Jurkat, Clone E6-1 (cell line): ENCODE measurements at regions not wholly inside any gene's neighbourhood (a gene's known extent, or its start where the extent isn't known, plus 50 kb on each side); places are given as distances from the start of the nearest gene placed in this dataset.

ENCODE experiments used
- DNase-seq: peaks from one replicate; pipeline ENCODE4 v3.0.0-alpha.2; 2011; ENCODE audit warnings: low read depth, low spot score
- H3K4me3 ChIP-seq: 2 replicates; pipeline ENCODE4 v1.5.1; 2011; ENCODE audit warnings: mild to moderate bottlenecking, low read length, control low read depth, moderate library complexity

- H3K4me3 ChIP-seq, result no peak overlapping the region
- no peak for DNase-seq
Measured at GRCh38 chr7:11895337-11895736, 63.3 kb upstream of the THSD7A start.

GRCh38 chr7:11896663-11897062 is 64.7 kb upstream of the THSD7A start:
- no peak overlapping the region for H3K4me3 ChIP-seq
- no peak for DNase-seq

GRCh38 chr7:11899247-11899646 is 67.2 kb upstream of the THSD7A start:
- no peak for DNase-seq
- H3K4me3 ChIP-seq, result no peak overlapping the region

- no peak for DNase-seq
- no peak overlapping the region for H3K4me3 ChIP-seq
Measured at GRCh38 chr7:11910253-11910652, 78.3 kb upstream of the THSD7A start.

- DNase-seq, result no peak
- no peak overlapping the region for H3K4me3 ChIP-seq
Measured at GRCh38 chr7:11911900-11912299, 79.9 kb upstream of the THSD7A start.

- DNase-seq, result no peak
Measured at GRCh38 chr7:11914645-11915044, 82.6 kb upstream of the THSD7A start.

GRCh38 chr7:11923376-11923930 is 91.5 kb upstream of the THSD7A start:
- DNase-seq, result no peak
- no peak overlapping the region for H3K4me3 ChIP-seq

More at GRCh38 chr7:11914645-11915044, 82.6 kb upstream of the THSD7A start:
- H3K4me3 ChIP-seq, result no peak overlapping the region

- H3K4me3 ChIP-seq, result no peak overlapping the region
- DNase-seq, result no peak
Measured at GRCh38 chr7:11931307-11931706, 99.3 kb upstream of the THSD7A start.

GRCh38 chr7:11934796-11935195 is 102.8 kb upstream of the THSD7A start:
- no peak overlapping the region for H3K4me3 ChIP-seq
- no peak for DNase-seq

GRCh38 chr7:11935905-11936304 is 103.9 kb upstream of the THSD7A start:
- DNase-seq, result no peak

GRCh38 chr7:11946794-11947193 is 114.8 kb upstream of the THSD7A start:
- DNase-seq, result no peak
- no peak overlapping the region for H3K4me3 ChIP-seq

More at GRCh38 chr7:11935905-11936304, 103.9 kb upstream of the THSD7A start:
- H3K4me3 ChIP-seq, result no peak overlapping the region

- no peak overlapping the region for H3K4me3 ChIP-seq
- DNase-seq, result no peak
Measured at GRCh38 chr7:11950281-11950680, 118.3 kb upstream of the THSD7A start.

GRCh38 chr7:11950942-11951341 is 118.9 kb upstream of the THSD7A start:
- DNase-seq, result no peak
- no peak overlapping the region for H3K4me3 ChIP-seq

- H3K4me3 ChIP-seq, result no peak overlapping the region
- DNase-seq, result no peak
Measured at GRCh38 chr7:11951909-11952308, 119.9 kb upstream of the THSD7A start.

- DNase-seq, result no peak
- H3K4me3 ChIP-seq, result no peak overlapping the region
Measured at GRCh38 chr7:11952972-11953371, 121.0 kb upstream of the THSD7A start.

GRCh38 chr7:11956991-11957390 is 125.0 kb upstream of the THSD7A start:
- DNase-seq, result no peak
- H3K4me3 ChIP-seq, result no peak overlapping the region

- DNase-seq, result no peak
- no peak overlapping the region for H3K4me3 ChIP-seq
Measured at GRCh38 chr7:11957956-11958355, 126.0 kb upstream of the THSD7A start.

GRCh38 chr7:11959121-11959520 is 127.1 kb upstream of the THSD7A start:
- no peak for DNase-seq
- H3K4me3 ChIP-seq, result no peak overlapping the region

GRCh38 chr7:11960621-11961020 is 128.6 kb upstream of the THSD7A start:
- no peak for DNase-seq

GRCh38 chr7:11969643-11970042 is 137.6 kb upstream of the THSD7A start:
- no peak overlapping the region for H3K4me3 ChIP-seq
- DNase-seq, result no peak

More at GRCh38 chr7:11960621-11961020, 128.6 kb upstream of the THSD7A start:
- H3K4me3 ChIP-seq, result no peak overlapping the region

- DNase-seq, result no peak
- H3K4me3 ChIP-seq, result no peak overlapping the region
Measured at GRCh38 chr7:11970132-11970531, 138.1 kb upstream of the THSD7A start.

- H3K4me3 ChIP-seq, result no peak overlapping the region
- no peak for DNase-seq
Measured at GRCh38 chr7:11985376-11985775, 153.4 kb upstream of the THSD7A start.
